Cardiac muscle cell (in vitro differentiated cells and primary cell): ENCODE measurements at regions not wholly inside any gene's neighbourhood (a gene's known extent, or its start where the extent isn't known, plus 50 kb on each side); places are given as distances from the start of the nearest gene placed in this dataset.

Source experiments
- DNase-seq, 2 donors: peaks; one replicate each; pipeline versions ENCODE4 v3.0.0 to v3.0.0-alpha.2; 2010 to 2017; ENCODE audit warnings: low read depth in 1 of 2, low spot score in 1 of 2
- H3K27ac ChIP-seq: fragments of 200-600 bp; sonication (generic); 2 replicates; pipeline ENCODE4 v1.5.1; 2016
- H3K27me3 ChIP-seq: fragments of 200-600 bp; sonication (generic); 2 replicates; pipeline ENCODE4 v1.6.0; 2016; ENCODE audit warnings: control low read depth
- H3K36me3 ChIP-seq: fragments of 200-600 bp; sonication (generic); 2 replicates; pipeline ENCODE4 v1.5.1; 2016; ENCODE audit warnings: control low read depth
- H3K4me1 ChIP-seq: fragments of 200-600 bp; sonication (generic); 2 replicates; pipeline ENCODE4 v1.8.1; 2017; ENCODE audit warnings: low read depth, mild to moderate bottlenecking, mixed run types
- H3K4me3 ChIP-seq: fragments of 200-600 bp; sonication (generic); 2 replicates; pipeline ENCODE4 v1.5.1; 2016; ENCODE audit warnings: mild to moderate bottlenecking
- H3K9me3 ChIP-seq: fragments of 200-600 bp; sonication (generic); 2 replicates; pipeline ENCODE4 v1.5.1; 2017; ENCODE audit warnings: low read depth, mild to moderate bottlenecking, control low read depth
- CTCF ChIP-seq: IDR thresholded peaks from 2 replicates; pipeline ENCODE4 v1.5.1; 2012; ENCODE audit warnings: low read depth, mild to moderate bottlenecking, low read length

GRCh38 chr2:104758199-104758620 is 95.7 kb upstream of the POU3F3 start:
- no peaks in the 10 kb centered on the region for H3K27me3 ChIP-seq
- TF ChIP-seq CTCF = no peak
- peak in 1 of 2 donors; percentile 33 for DNase-seq
- H3K4me1 ChIP-seq = no peaks in the 10 kb centered on the region
- no peaks in the 10 kb centered on the region for H3K36me3 ChIP-seq
- no peak overlapping the region for H3K4me3 ChIP-seq
- H3K9me3 ChIP-seq = no peaks in the 10 kb centered on the region
- H3K27ac ChIP-seq = no peak overlapping the region

DNA sequence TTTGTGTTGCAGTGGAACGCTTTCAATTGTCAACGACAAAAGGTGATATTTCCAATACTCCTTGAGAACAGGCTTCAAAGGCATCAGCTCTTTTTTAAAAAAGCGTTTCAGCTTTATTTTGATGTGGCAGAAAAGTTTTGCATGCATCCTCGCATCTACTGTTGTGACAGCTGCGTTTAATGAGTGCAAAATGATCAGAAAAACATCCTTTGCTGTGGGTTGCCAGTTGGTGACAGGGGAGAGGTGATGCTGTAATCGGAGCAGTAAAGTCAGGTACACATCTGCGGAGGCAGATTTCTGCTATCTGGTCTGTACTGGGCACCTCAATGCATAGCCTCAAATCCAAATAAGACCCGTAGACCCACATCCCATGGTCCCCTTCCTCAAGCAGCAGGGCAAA is 91.9 kb upstream of the POU3F3 start:
- Histone ChIP-seq H3K4me3 (no peak overlapping the region), H3K4me1 (no peaks in the 10 kb centered on the region), H3K27me3 (no peaks in the 10 kb centered on the region), H3K36me3 (no peaks in the 10 kb centered on the region), H3K9me3 (no peaks in the 10 kb centered on the region), H3K27ac (no peak overlapping the region)
- no peak for DNase-seq
- TF ChIP-seq CTCF = no peak

- Histone ChIP-seq H3K36me3 (no peaks in the 10 kb centered on the region), H3K27ac (no peak overlapping the region), H3K9me3 (no peaks in the 10 kb centered on the region), H3K4me1 (no peaks in the 10 kb centered on the region), H3K4me3 (no peak overlapping the region), H3K27me3 (no peaks in the 10 kb centered on the region)
- no peak for DNase-seq
- TF ChIP-seq CTCF = no peak
These were observed 87.2 kb upstream of the POU3F3 start for GRCh38 chr2:104766683-104767082.

DNA sequence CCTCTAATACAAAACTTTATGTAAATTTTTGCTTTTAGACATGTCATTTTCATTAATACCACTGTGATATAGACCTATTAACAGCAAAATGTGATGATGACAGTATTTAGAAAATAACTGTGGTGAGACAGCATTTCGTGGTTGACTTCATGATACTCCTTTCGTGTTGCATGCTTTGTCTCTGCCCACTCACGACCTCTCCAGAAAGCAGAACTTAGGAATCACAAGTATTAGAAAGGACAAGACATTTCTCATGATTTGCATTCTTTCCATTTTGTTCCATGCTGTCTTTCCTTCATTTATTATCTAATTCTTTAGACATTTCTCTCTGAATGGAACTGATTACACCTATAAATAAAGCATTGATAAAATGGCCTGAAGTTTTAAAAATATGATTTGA is 85.2 kb upstream of the POU3F3 start:
- Histone ChIP-seq H3K27ac (no peak overlapping the region), H3K27me3 (no peaks in the 10 kb centered on the region), H3K9me3 (no peaks in the 10 kb centered on the region), H3K4me3 (no peak overlapping the region), H3K4me1 (no peaks in the 10 kb centered on the region), H3K36me3 (no peaks in the 10 kb centered on the region)
- no peak for TF ChIP-seq CTCF
- DNase-seq = no peak

GRCh38 chr2:104769096-104769495 is 84.8 kb upstream of the POU3F3 start:
- DNase-seq = no peak
- TF ChIP-seq CTCF = no peak
- H3K27ac ChIP-seq = no peak overlapping the region
- H3K36me3 ChIP-seq = no peaks in the 10 kb centered on the region
- H3K9me3 ChIP-seq = no peaks in the 10 kb centered on the region
- no peak overlapping the region for H3K4me3 ChIP-seq
- no peaks in the 10 kb centered on the region for H3K4me1 ChIP-seq
- no peaks in the 10 kb centered on the region for H3K27me3 ChIP-seq

- no peaks in the 10 kb centered on the region for H3K27me3 ChIP-seq
- H3K36me3 ChIP-seq = no peaks in the 10 kb centered on the region
- H3K27ac ChIP-seq = no peak overlapping the region
- H3K4me1 ChIP-seq = no peaks in the 10 kb centered on the region
- TF ChIP-seq CTCF = no peak
- no peak for DNase-seq
- H3K9me3 ChIP-seq = no peaks in the 10 kb centered on the region
- no peak overlapping the region for H3K4me3 ChIP-seq
These were observed 80.9 kb upstream of the POU3F3 start for GRCh38 chr2:104772996-104773395.
